ENCODE measurements at regions not wholly inside any gene's neighbourhood (a gene's known extent, or its start where the extent isn't known, plus 50 kb on each side); places are given as distances from the start of the nearest gene placed in this dataset.

- no peak overlapping the region for H3K27ac ChIP-seq (ENCODE audit: low read depth, low read length)
- no peaks in the 10 kb centered on the region for H3K27me3 ChIP-seq (ENCODE audit: control insufficient read depth in 3 of 3, insufficient read depth in 3 of 3, low read length in 3 of 3)
- no peak overlapping the region for H3K4me3 ChIP-seq (ENCODE audit: low read length in 3 of 3)
- H3K36me3 ChIP-seq (ENCODE audit: control insufficient read depth in 3 of 3, insufficient read depth in 3 of 3, low read length in 3 of 3): no peaks in the 10 kb centered on the region
- no peak overlapping the region for H3K9ac ChIP-seq (ENCODE audit: low read depth in 1 of 3, low read length in 3 of 3)
- no peaks in the 10 kb centered on the region for H3K9me3 ChIP-seq (ENCODE audit: control insufficient read depth in 3 of 3, low read length in 3 of 3)
- H3K4me1 ChIP-seq (ENCODE audit: control insufficient read depth in 3 of 3, insufficient read depth in 3 of 3, low read length in 3 of 3): no peaks in the 10 kb centered on the region
Observed at GRCh38 chr2:21263622-21264021, 139.9 kb downstream of the TDRD15 start.

GRCh38 chr2:21265752-21266151, 142.0 kb downstream of the TDRD15 start:
- Histone ChIP-seq H3K27me3 (ENCODE audit: control insufficient read depth in 3 of 3, insufficient read depth in 3 of 3, low read length in 3 of 3) (no peaks in the 10 kb centered on the region), H3K36me3 (ENCODE audit: control insufficient read depth in 3 of 3, insufficient read depth in 3 of 3, low read length in 3 of 3) (no peaks in the 10 kb centered on the region), H3K4me3 (ENCODE audit: low read length in 3 of 3) (no peak overlapping the region), H3K9me3 (ENCODE audit: control insufficient read depth in 3 of 3, low read length in 3 of 3) (no peaks in the 10 kb centered on the region), H3K9ac (ENCODE audit: low read depth in 1 of 3, low read length in 3 of 3) (no peak overlapping the region), H3K27ac (ENCODE audit: low read depth, low read length) (no peak overlapping the region), H3K4me1 (ENCODE audit: control insufficient read depth in 3 of 3, insufficient read depth in 3 of 3, low read length in 3 of 3) (peaks cover 0 to 6% (median 0%) of the 10 kb centered on the region in 3 donors)

DNA sequence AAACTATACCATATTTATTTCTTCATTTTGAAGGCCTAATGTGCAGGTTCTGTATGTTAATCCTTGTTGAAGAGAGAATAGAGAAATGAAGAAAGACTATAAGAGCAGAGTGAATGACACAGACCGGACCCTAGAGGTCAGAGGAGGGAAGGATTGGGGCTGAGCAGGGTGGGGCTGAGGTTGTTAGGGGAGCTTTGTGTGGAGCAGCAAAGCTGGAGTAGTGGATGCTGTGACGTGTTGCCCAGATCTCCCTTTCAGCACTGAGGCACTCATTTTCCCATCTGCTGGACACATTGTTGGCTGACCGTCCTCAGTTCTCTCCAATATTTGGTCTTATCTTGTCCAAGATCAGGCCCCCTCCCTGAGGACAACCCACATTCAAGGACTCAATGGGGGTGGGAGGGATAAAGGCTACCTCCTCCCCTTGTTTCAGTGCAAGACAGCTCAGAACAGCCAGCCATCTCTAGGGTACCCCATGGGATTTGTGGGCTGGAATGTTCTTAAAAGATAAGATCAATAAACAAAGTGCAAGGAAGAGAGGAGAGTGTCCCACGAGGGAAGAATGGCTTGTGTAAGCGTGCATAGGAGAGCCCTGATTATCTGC, 143.6 kb downstream of the TDRD15 start:
- no peaks in the 10 kb centered on the region for H3K36me3 ChIP-seq (ENCODE audit: control insufficient read depth in 3 of 3, insufficient read depth in 3 of 3, low read length in 3 of 3)
- H3K27me3 ChIP-seq (ENCODE audit: control insufficient read depth in 3 of 3, insufficient read depth in 3 of 3, low read length in 3 of 3): peaks cover 0 to 2% (median 0%) of the 10 kb centered on the region in 3 donors
- no peak overlapping the region for H3K27ac ChIP-seq (ENCODE audit: low read depth, low read length)
- peaks cover 0 to 7% (median 0%) of the 10 kb centered on the region in 3 donors for H3K4me1 ChIP-seq (ENCODE audit: control insufficient read depth in 3 of 3, insufficient read depth in 3 of 3, low read length in 3 of 3)
- no peak overlapping the region for H3K4me3 ChIP-seq (ENCODE audit: low read length in 3 of 3)
- no peaks in the 10 kb centered on the region for H3K9me3 ChIP-seq (ENCODE audit: control insufficient read depth in 3 of 3, low read length in 3 of 3)
- H3K9ac ChIP-seq (ENCODE audit: low read depth in 1 of 3, low read length in 3 of 3): no peak overlapping the region

GRCh38 chr2:21268197-21268877, 144.6 kb downstream of the TDRD15 start:
- Histone ChIP-seq H3K9ac (ENCODE audit: low read depth in 1 of 3, low read length in 3 of 3) (no peak overlapping the region), H3K9me3 (ENCODE audit: control insufficient read depth in 3 of 3, low read length in 3 of 3) (no peaks in the 10 kb centered on the region), H3K27ac (ENCODE audit: low read depth, low read length) (no peak overlapping the region), H3K4me1 (ENCODE audit: control insufficient read depth in 3 of 3, insufficient read depth in 3 of 3, low read length in 3 of 3) (peaks cover 0 to 7% (median 0%) of the 10 kb centered on the region in 3 donors), H3K27me3 (ENCODE audit: control insufficient read depth in 3 of 3, insufficient read depth in 3 of 3, low read length in 3 of 3) (peaks cover 0 to 2% (median 0%) of the 10 kb centered on the region in 3 donors), H3K36me3 (ENCODE audit: control insufficient read depth in 3 of 3, insufficient read depth in 3 of 3, low read length in 3 of 3) (no peaks in the 10 kb centered on the region), H3K4me3 (ENCODE audit: low read length in 3 of 3) (no peak overlapping the region)

- no peak overlapping the region for H3K27ac ChIP-seq (ENCODE audit: low read depth, low read length)
- H3K4me3 ChIP-seq (ENCODE audit: low read length in 3 of 3): no peak overlapping the region
- H3K9me3 ChIP-seq (ENCODE audit: control insufficient read depth in 3 of 3, low read length in 3 of 3): no peaks in the 10 kb centered on the region
- no peak overlapping the region for H3K9ac ChIP-seq (ENCODE audit: low read depth in 1 of 3, low read length in 3 of 3)
- peaks cover 0 to 2% (median 0%) of the 10 kb centered on the region in 3 donors for H3K27me3 ChIP-seq (ENCODE audit: control insufficient read depth in 3 of 3, insufficient read depth in 3 of 3, low read length in 3 of 3)
- H3K4me1 ChIP-seq (ENCODE audit: control insufficient read depth in 3 of 3, insufficient read depth in 3 of 3, low read length in 3 of 3): peaks cover 0 to 7% (median 0%) of the 10 kb centered on the region in 3 donors
- no peaks in the 10 kb centered on the region for H3K36me3 ChIP-seq (ENCODE audit: control insufficient read depth in 3 of 3, insufficient read depth in 3 of 3, low read length in 3 of 3)
Observed at GRCh38 chr2:21268878-21269224, 145.1 kb downstream of the TDRD15 start.

GRCh38 chr2:21269382-21269781, 145.6 kb downstream of the TDRD15 start:
- Histone ChIP-seq H3K9me3 (ENCODE audit: control insufficient read depth in 3 of 3, low read length in 3 of 3) (no peaks in the 10 kb centered on the region), H3K4me3 (ENCODE audit: low read length in 3 of 3) (no peak overlapping the region), H3K4me1 (ENCODE audit: control insufficient read depth in 3 of 3, insufficient read depth in 3 of 3, low read length in 3 of 3) (peaks cover 0 to 7% (median 0%) of the 10 kb centered on the region in 3 donors), H3K27me3 (ENCODE audit: control insufficient read depth in 3 of 3, insufficient read depth in 3 of 3, low read length in 3 of 3) (peaks cover 0 to 2% (median 0%) of the 10 kb centered on the region in 3 donors), H3K27ac (ENCODE audit: low read depth, low read length) (no peak overlapping the region), H3K9ac (ENCODE audit: low read depth in 1 of 3, low read length in 3 of 3) (no peak overlapping the region), H3K36me3 (ENCODE audit: control insufficient read depth in 3 of 3, insufficient read depth in 3 of 3, low read length in 3 of 3) (no peaks in the 10 kb centered on the region)

GRCh38 chr2:21270083-21270491, 146.3 kb downstream of the TDRD15 start:
- Histone ChIP-seq H3K4me3 (ENCODE audit: low read length in 3 of 3) (no peak overlapping the region), H3K27ac (ENCODE audit: low read depth, low read length) (no peak overlapping the region), H3K27me3 (ENCODE audit: control insufficient read depth in 3 of 3, insufficient read depth in 3 of 3, low read length in 3 of 3) (peaks cover 0 to 2% (median 0%) of the 10 kb centered on the region in 3 donors), H3K36me3 (ENCODE audit: control insufficient read depth in 3 of 3, insufficient read depth in 3 of 3, low read length in 3 of 3) (no peaks in the 10 kb centered on the region), H3K4me1 (ENCODE audit: control insufficient read depth in 3 of 3, insufficient read depth in 3 of 3, low read length in 3 of 3) (peaks cover 0 to 7% (median 0%) of the 10 kb centered on the region in 3 donors), H3K9ac (ENCODE audit: low read depth in 1 of 3, low read length in 3 of 3) (no peak overlapping the region), H3K9me3 (ENCODE audit: control insufficient read depth in 3 of 3, low read length in 3 of 3) (no peaks in the 10 kb centered on the region)

DNA sequence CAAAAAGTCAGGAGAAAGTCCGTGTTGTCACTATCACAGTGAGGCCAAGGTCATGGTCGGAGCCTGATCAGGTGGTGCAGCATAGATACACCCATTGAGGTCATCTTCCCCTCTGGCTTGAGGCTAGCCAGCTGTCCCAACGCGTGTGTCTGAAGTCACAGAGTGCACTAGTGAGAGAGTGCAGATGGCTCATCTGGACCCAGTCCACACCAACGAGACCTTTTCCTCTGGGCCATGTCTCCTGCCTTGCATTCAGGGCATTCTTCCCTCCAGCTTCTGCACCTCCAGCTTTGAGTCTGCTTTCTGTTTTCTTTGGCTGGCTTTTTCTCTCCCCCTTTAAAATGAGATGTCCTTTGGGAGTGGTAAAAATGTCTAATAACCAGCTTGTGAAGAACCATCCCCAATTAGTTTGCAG, 146.9 kb downstream of the TDRD15 start:
- Histone ChIP-seq H3K4me3 (ENCODE audit: low read length in 3 of 3) (no peak overlapping the region), H3K4me1 (ENCODE audit: control insufficient read depth in 3 of 3, insufficient read depth in 3 of 3, low read length in 3 of 3) (peaks cover 0 to 7% (median 0%) of the 10 kb centered on the region in 3 donors), H3K27ac (ENCODE audit: low read depth, low read length) (no peak overlapping the region), H3K9me3 (ENCODE audit: control insufficient read depth in 3 of 3, low read length in 3 of 3) (no peaks in the 10 kb centered on the region), H3K9ac (ENCODE audit: low read depth in 1 of 3, low read length in 3 of 3) (no peak overlapping the region), H3K27me3 (ENCODE audit: control insufficient read depth in 3 of 3, insufficient read depth in 3 of 3, low read length in 3 of 3) (peaks cover 0 to 2% (median 0%) of the 10 kb centered on the region in 3 donors), H3K36me3 (ENCODE audit: control insufficient read depth in 3 of 3, insufficient read depth in 3 of 3, low read length in 3 of 3) (no peaks in the 10 kb centered on the region)

DNA sequence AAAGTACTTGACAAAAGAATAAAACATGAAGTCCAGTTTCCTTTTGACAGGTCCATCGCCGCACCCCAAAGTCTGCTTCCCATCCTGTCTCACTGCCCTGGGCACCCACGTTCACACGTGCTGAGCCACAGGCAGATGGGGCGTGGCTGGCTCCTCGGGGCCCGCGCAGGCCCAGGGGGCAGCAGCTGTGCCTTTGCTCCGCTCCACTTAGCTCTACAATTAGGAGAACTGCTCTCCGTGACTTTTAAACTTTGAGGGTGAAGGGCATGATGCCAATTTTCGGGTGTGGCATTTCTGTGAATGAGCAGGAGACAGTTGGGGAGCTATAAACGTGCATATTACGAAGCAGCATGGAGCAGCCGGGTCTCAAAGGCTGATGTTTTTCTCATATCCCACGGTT, 152.4 kb downstream of the TDRD15 start:
- Histone ChIP-seq H3K4me1 (ENCODE audit: control insufficient read depth in 3 of 3, insufficient read depth in 3 of 3, low read length in 3 of 3) (no peaks in the 10 kb centered on the region), H3K9ac (ENCODE audit: low read depth in 1 of 3, low read length in 3 of 3) (no peak overlapping the region), H3K4me3 (ENCODE audit: low read length in 3 of 3) (no peak overlapping the region), H3K36me3 (ENCODE audit: control insufficient read depth in 3 of 3, insufficient read depth in 3 of 3, low read length in 3 of 3) (no peaks in the 10 kb centered on the region), H3K27me3 (ENCODE audit: control insufficient read depth in 3 of 3, insufficient read depth in 3 of 3, low read length in 3 of 3) (peaks cover 0 to 4% (median 0%) of the 10 kb centered on the region in 3 donors), H3K9me3 (ENCODE audit: control insufficient read depth in 3 of 3, low read length in 3 of 3) (no peaks in the 10 kb centered on the region), H3K27ac (ENCODE audit: low read depth, low read length) (no peak overlapping the region)
